ENCODE measurements at regions not wholly inside any gene's neighbourhood (a gene's known extent, or its start where the extent isn't known, plus 50 kb on each side); places are given as distances from the start of the nearest gene placed in this dataset.
"Not testable (repeated sequence)": the region's sequence is repeated elsewhere in the genome, so short reads cannot be mapped to it uniquely, and the experiment has no call there.

DNA sequence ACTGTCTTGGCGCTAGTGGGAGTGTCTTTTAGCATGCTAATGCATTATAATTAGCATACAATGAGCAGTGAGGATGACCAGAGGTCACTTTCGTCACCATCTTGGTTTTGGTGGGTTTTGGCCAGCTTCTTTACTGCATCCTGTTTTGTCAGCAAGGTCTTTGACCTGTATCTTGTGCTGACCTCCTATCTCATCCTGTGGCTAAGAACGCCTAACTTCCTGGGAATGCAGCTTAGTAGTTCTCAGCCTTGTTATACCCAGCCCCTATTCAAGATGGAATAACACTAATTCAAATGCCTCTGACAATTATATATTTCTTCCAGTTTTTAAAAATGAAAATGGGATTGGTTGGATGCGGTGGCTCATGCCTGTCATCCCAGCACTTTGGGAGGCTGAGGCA is 92.0 kb upstream of the TMTC4 start:
- not testable (repeated sequence) for H3K36me3 ChIP-seq (ENCODE audit: insufficient read depth, low read length); H3K9ac ChIP-seq (ENCODE audit: low read length); H3K4me1 ChIP-seq (ENCODE audit: low read length); H3K4me2 ChIP-seq (ENCODE audit: low read depth, low read length, poor library complexity, severe bottlenecking); H3K9me3 ChIP-seq (ENCODE audit: low read length); H4K20me1 ChIP-seq (ENCODE audit: insufficient read depth, low read depth, low read length); H2AFZ ChIP-seq (ENCODE audit: low read length); H3K27me3 ChIP-seq (ENCODE audit: low read length); DNase-seq; H3K27ac ChIP-seq (ENCODE audit: low read length); H3K79me2 ChIP-seq (ENCODE audit: low read length); H3K9me2 ChIP-seq (replicated peaks; ENCODE audit: insufficient read depth, low read length); H3K4me3 ChIP-seq (ENCODE audit: low read length)

DNA sequence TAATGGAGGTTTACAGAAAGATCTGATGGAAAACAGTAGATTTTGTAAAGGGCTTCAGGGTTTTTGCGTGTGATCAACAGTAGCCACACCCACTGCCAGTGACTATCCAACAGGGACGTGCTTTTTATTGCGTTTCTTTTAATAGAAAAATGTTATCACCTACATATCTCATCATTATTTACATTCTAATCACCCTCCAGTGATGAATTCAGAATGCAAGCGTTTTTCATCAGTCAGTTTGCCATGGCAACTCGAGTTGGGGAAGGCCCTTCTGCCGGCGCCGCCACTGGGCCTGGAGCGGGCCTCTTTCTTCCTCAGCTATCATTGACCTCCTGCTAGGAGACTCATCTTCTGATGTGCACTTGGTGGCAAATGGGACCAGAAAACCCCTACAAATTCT is 90.3 kb upstream of the TMTC4 start:
- no peak overlapping the region for H3K9ac ChIP-seq (ENCODE audit: low read length)
- H3K36me3 ChIP-seq (ENCODE audit: insufficient read depth, low read length) = no peaks in the 10 kb centered on the region
- DNase-seq = no peak
- H3K27me3 ChIP-seq (ENCODE audit: low read length) = no peaks in the 10 kb centered on the region
- no peak overlapping the region for H3K27ac ChIP-seq (ENCODE audit: low read length)
- no peaks in the 10 kb centered on the region for H3K4me1 ChIP-seq (ENCODE audit: low read length)
- H3K79me2 ChIP-seq (ENCODE audit: low read length) = no peaks in the 10 kb centered on the region
- H3K4me3 ChIP-seq (ENCODE audit: low read length) = no peak overlapping the region
- no peak overlapping the region for H3K4me2 ChIP-seq (ENCODE audit: low read depth, low read length, poor library complexity, severe bottlenecking)
- H3K9me3 ChIP-seq (ENCODE audit: low read length) = no peaks in the 10 kb centered on the region
- H2AFZ ChIP-seq (ENCODE audit: low read length) = no peak overlapping the region
- H3K9me2 ChIP-seq (replicated peaks; ENCODE audit: insufficient read depth, low read length) = no peaks in the 10 kb centered on the region
- H4K20me1 ChIP-seq (ENCODE audit: insufficient read depth, low read depth, low read length) = no peaks in the 10 kb centered on the region

- H4K20me1 ChIP-seq (ENCODE audit: insufficient read depth, low read depth, low read length); H2AFZ ChIP-seq (ENCODE audit: low read length); H3K27ac ChIP-seq (ENCODE audit: low read length); DNase-seq; H3K36me3 ChIP-seq (ENCODE audit: insufficient read depth, low read length); H3K27me3 ChIP-seq (ENCODE audit: low read length); H3K4me2 ChIP-seq (ENCODE audit: low read depth, low read length, poor library complexity, severe bottlenecking); H3K4me3 ChIP-seq (ENCODE audit: low read length); H3K4me1 ChIP-seq (ENCODE audit: low read length); H3K9me2 ChIP-seq (replicated peaks; ENCODE audit: insufficient read depth, low read length); H3K9me3 ChIP-seq (ENCODE audit: low read length); H3K9ac ChIP-seq (ENCODE audit: low read length); H3K79me2 ChIP-seq (ENCODE audit: low read length): not testable (repeated sequence)
These were observed 87.5 kb upstream of the TMTC4 start for GRCh38 chr13:100762126-100762525.

GRCh38 chr13:100755891-100756290 is 81.3 kb upstream of the TMTC4 start:
- Histone ChIP-seq H3K9ac (ENCODE audit: low read length) (no peak overlapping the region), H3K27me3 (ENCODE audit: low read length) (0 out of 2 replicates have a peak, but pooled peaks cover 2% of the 10 kb centered on the region), H3K9me3 (ENCODE audit: low read length) (no peaks in the 10 kb centered on the region), H4K20me1 (ENCODE audit: insufficient read depth, low read depth, low read length) (no peaks in the 10 kb centered on the region), H2AFZ (ENCODE audit: low read length) (no peak overlapping the region), H3K4me3 (ENCODE audit: low read length) (no peak overlapping the region), H3K4me2 (ENCODE audit: low read depth, low read length, poor library complexity, severe bottlenecking) (no peak overlapping the region), H3K4me1 (ENCODE audit: low read length) (no peaks in the 10 kb centered on the region), H3K27ac (ENCODE audit: low read length) (no peak overlapping the region), H3K36me3 (ENCODE audit: insufficient read depth, low read length) (no peaks in the 10 kb centered on the region), H3K9me2 (replicated peaks; ENCODE audit: insufficient read depth, low read length) (no peaks in the 10 kb centered on the region), H3K79me2 (ENCODE audit: low read length) (no peaks in the 10 kb centered on the region)
- no peak for DNase-seq

- no peak overlapping the region for H2AFZ ChIP-seq (ENCODE audit: low read length)
- H3K79me2 ChIP-seq (ENCODE audit: low read length) = no peaks in the 10 kb centered on the region
- no peak overlapping the region for H3K27ac ChIP-seq (ENCODE audit: low read length)
- no peaks in the 10 kb centered on the region for H3K9me3 ChIP-seq (ENCODE audit: low read length)
- no peaks in the 10 kb centered on the region for H3K36me3 ChIP-seq (ENCODE audit: insufficient read depth, low read length)
- no peak overlapping the region for H3K4me2 ChIP-seq (ENCODE audit: low read depth, low read length, poor library complexity, severe bottlenecking)
- no peak for DNase-seq
- no peaks in the 10 kb centered on the region for H3K4me1 ChIP-seq (ENCODE audit: low read length)
- H3K9me2 ChIP-seq (replicated peaks; ENCODE audit: insufficient read depth, low read length) = no peaks in the 10 kb centered on the region
- H3K27me3 ChIP-seq (ENCODE audit: low read length) = 0 out of 2 replicates have a peak, but pooled peaks cover 2% of the 10 kb centered on the region
- H3K4me3 ChIP-seq (ENCODE audit: low read length) = no peak overlapping the region
- no peak overlapping the region for H3K9ac ChIP-seq (ENCODE audit: low read length)
- no peaks in the 10 kb centered on the region for H4K20me1 ChIP-seq (ENCODE audit: insufficient read depth, low read depth, low read length)
These were observed 79.9 kb upstream of the TMTC4 start for GRCh38 chr13:100754459-100754858.

DNA sequence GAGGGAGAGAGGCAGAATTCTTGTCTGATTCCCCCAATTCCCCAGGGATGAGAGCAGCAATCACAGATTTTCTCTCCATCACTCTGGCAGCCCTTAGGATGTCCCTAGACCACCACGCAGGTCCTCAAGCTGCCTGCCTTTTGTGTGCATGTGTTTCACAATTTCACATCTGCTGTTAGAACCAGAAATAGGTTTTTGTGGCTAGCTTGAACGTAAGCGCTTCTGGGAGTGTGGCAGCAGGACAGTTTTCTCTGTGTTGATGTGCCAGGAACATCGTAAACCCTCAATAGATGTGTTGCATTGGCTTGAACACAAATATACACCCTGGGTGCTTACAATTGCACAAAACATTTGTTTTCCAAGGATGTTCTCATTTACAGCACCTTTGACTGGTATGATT is 78.8 kb upstream of the TMTC4 start:
- H3K79me2 ChIP-seq (ENCODE audit: low read length) = no peaks in the 10 kb centered on the region
- H3K4me2 ChIP-seq (ENCODE audit: low read depth, low read length, poor library complexity, severe bottlenecking) = no peak overlapping the region
- H3K4me1 ChIP-seq (ENCODE audit: low read length) = no peaks in the 10 kb centered on the region
- no peaks in the 10 kb centered on the region for H3K9me2 ChIP-seq (replicated peaks; ENCODE audit: insufficient read depth, low read length)
- H3K27ac ChIP-seq (ENCODE audit: low read length) = no peak overlapping the region
- H3K9me3 ChIP-seq (ENCODE audit: low read length) = no peaks in the 10 kb centered on the region
- H3K4me3 ChIP-seq (ENCODE audit: low read length) = no peak overlapping the region
- H2AFZ ChIP-seq (ENCODE audit: low read length) = no peak overlapping the region
- H3K9ac ChIP-seq (ENCODE audit: low read length) = no peak overlapping the region
- H3K36me3 ChIP-seq (ENCODE audit: insufficient read depth, low read length) = no peaks in the 10 kb centered on the region
- 0 out of 2 replicates have a peak, but pooled peaks cover 2% of the 10 kb centered on the region for H3K27me3 ChIP-seq (ENCODE audit: low read length)
- H4K20me1 ChIP-seq (ENCODE audit: insufficient read depth, low read depth, low read length) = no peaks in the 10 kb centered on the region
- no peak for DNase-seq

- no peak for DNase-seq
- Histone ChIP-seq H3K79me2 (ENCODE audit: low read length) (no peaks in the 10 kb centered on the region), H3K9me3 (ENCODE audit: low read length) (no peaks in the 10 kb centered on the region), H3K4me1 (ENCODE audit: low read length) (no peaks in the 10 kb centered on the region), H3K27me3 (ENCODE audit: low read length) (no peaks in the 10 kb centered on the region), H3K9ac (ENCODE audit: low read length) (no peak overlapping the region), H3K27ac (ENCODE audit: low read length) (no peak overlapping the region), H3K36me3 (ENCODE audit: insufficient read depth, low read length) (no peaks in the 10 kb centered on the region), H3K4me3 (ENCODE audit: low read length) (no peak overlapping the region), H2AFZ (ENCODE audit: low read length) (no peak overlapping the region), H3K9me2 (replicated peaks; ENCODE audit: insufficient read depth, low read length) (no peaks in the 10 kb centered on the region), H4K20me1 (ENCODE audit: insufficient read depth, low read depth, low read length) (no peaks in the 10 kb centered on the region), H3K4me2 (ENCODE audit: low read depth, low read length, poor library complexity, severe bottlenecking) (no peak overlapping the region)
These were observed 77.2 kb upstream of the TMTC4 start for GRCh38 chr13:100751826-100752225.

DNA sequence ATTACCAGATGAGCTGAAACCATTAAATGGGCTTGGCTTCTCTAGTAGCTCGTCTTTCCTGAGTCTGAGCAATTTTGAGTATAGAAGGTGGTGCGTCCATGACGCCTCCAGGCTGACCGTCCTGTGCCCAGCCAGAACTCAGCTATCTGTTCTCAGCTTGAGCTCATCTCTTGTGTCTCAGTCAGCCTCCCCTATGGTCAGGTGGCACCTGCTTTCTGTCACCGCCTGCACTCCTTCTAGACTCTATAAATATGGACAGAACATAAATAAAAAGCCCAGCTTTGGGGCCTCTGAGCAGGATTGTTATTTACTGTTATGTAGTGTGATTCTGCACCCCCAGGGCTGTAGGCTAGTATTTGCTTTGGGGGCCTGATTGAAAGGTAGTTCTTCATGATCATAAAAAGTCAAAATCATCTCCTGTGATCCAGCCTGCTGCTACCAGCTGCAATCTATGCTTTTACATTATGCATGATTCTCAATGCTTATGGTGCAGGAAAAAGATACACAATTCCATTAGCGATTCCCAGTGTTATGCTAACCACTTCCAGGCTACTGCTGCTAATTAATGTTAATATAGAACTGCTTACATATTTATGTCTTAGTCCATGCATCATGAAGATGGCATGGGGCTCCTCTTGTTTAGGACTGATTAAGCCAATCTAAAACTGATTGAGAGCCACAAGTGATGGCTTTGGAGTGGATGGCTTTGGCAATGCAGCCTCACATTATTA is 72.5 kb upstream of the TMTC4 start:
- no peaks in the 10 kb centered on the region for H3K36me3 ChIP-seq (ENCODE audit: insufficient read depth, low read length)
- H3K4me3 ChIP-seq (ENCODE audit: low read length) = no peak overlapping the region
- H3K4me1 ChIP-seq (ENCODE audit: low read length) = no peaks in the 10 kb centered on the region
- no peaks in the 10 kb centered on the region for H3K27me3 ChIP-seq (ENCODE audit: low read length)
- H2AFZ ChIP-seq (ENCODE audit: low read length) = no peak overlapping the region
- no peaks in the 10 kb centered on the region for H4K20me1 ChIP-seq (ENCODE audit: insufficient read depth, low read depth, low read length)
- no peak for DNase-seq
- no peak overlapping the region for H3K4me2 ChIP-seq (ENCODE audit: low read depth, low read length, poor library complexity, severe bottlenecking)
- no peaks in the 10 kb centered on the region for H3K9me2 ChIP-seq (replicated peaks; ENCODE audit: insufficient read depth, low read length)
- no peaks in the 10 kb centered on the region for H3K79me2 ChIP-seq (ENCODE audit: low read length)
- H3K9me3 ChIP-seq (ENCODE audit: low read length) = no peaks in the 10 kb centered on the region
- no peak overlapping the region for H3K27ac ChIP-seq (ENCODE audit: low read length)
- H3K9ac ChIP-seq (ENCODE audit: low read length) = no peak overlapping the region

All from Karpas-422 (cell line).